C1 segment of cervical spinal cord (tissue), 14 donors: ENCODE measurements at regions not wholly inside any gene's neighbourhood (a gene's known extent, or its start where the extent isn't known, plus 50 kb on each side); places are given as distances from the start of the nearest gene placed in this dataset.

Source experiments
- DNase-seq, 14 donors: peaks; one replicate each; lab custom pipeline; 2025; lab: John Stamatoyannopoulos, UW

GRCh38 chr14:100463937-100464336 lies 123.3 kb downstream of the BEGAIN start:
- no peak for DNase-seq

DNA sequence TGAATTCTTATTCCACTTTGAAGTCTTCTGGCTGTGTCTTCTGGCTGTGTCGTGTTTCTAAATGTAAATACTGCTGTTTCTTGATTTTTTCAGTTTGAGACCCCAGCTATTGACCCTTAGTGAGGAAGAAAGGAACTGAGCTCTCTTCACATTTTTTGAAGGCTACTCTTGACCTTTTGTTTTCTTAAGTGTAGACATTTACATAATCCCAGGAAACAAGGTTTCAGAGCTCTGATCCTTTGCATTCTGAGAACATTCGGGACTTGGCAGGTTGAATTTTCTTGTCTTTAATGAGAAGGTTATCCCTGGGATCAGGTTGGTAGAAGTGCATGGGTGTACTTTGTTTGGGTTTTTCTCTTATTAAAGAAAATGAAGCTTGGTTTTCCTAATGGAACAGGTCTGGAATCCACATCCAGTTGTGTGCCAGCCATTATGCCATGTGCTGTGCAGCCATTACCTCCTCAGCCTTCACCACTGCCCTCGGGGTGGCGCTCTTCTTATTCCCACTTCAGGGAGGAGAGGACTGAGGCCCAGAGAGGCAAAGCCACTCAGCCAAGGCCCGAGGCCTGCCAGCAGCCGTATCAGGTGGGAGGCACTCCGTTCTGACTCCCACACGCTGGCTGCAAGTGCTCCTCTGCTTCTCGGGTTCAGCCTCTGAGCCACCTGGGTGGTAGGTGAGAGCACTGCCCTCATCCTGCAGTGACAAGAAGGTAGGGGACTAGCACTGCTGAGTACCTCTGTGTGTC lies 120.9 kb downstream of the BEGAIN start:
- no peak for DNase-seq

- DNase-seq, result peak in 1 of 14 donors; percentile 72
These were observed 120.0 kb downstream of the BEGAIN start for GRCh38 chr14:100467046-100467750.

DNA sequence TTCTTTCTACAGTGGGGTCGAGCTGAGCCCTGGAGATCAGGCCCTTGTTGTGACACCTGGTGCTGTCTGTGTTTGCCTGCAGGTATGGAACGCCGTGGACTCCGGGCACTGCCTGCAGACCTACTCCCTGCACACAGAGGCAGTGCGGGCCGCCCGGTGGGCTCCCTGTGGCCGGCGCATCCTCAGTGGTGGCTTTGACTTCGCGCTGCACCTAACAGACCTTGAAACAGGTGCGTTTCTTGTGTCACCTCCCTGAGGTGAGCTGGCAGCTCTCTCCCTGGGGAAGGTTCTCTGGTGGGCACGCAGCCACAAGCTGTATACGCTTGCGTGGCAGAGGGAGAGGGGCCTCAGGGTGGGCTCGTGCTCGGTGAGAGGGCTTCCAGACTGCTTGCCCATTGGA lies 119.3 kb downstream of the BEGAIN start:
- no peak for DNase-seq

DNA sequence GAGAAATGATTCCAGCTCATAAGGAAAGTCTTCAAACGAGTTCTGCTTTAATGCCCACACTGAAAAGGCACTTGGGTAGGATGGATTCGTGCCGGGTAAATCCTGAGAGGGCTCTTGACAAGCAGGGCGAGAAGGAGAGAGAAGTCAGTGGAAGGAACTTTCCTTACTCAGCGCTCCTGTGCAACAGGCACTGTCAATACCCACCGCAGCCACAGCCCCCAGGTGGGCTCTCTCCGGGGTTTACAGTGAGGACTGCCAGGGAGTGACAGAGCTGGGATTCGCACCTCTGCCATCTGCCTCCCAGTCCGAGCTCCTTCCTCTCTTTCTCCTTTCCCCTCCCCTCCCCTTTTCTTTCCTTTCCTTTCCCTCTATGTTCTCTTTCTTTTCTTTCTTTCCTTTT lies 118.7 kb downstream of the BEGAIN start:
- DNase-seq, result no peak

DNA sequence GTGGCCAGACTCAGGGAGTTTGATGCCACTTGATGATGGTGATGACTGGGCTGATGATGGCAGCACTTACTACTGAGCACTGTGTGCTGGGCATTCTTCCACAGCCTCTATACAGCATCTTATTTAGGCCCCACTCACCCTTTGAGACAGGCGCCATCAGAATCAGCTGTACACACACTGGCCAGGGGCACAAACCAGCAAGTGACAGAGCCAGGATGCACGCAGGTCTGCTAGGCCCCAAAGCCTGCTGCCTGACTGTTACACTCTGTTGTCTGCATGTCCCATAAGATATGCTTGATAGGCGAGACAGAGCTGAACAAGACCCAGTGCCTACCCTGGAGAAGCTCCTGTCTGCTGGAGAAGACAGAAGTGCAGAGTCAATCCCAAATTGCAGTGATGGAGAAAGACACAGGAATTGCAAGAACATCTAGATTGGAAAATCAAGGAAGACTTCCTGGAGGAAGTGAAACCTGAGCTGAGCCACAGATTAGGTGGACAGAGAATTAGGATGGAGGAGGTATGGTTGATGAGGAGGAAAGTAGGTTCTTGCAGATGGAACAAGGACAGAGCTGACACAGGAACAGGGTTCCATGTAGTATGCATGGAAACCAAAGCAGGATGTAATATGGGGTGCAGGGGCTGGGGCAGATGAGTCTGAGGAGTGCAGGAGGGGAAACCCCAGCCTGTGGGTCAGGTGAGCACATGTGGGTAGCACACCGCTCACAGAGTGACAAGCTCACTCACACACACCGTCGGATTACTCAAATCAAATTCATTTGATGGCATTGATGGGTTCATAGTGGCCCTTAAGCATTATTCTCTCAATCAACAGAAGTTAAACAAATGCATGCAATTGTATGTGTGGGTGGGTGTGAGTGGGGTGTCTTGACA lies 117.3 kb downstream of the BEGAIN start:
- DNase-seq, result no peak

GRCh38 chr14:100470523-100470897 lies 116.7 kb downstream of the BEGAIN start:
- DNase-seq, result no peak

GRCh38 chr14:100471441-100472093 lies 115.7 kb downstream of the BEGAIN start:
- no peak for DNase-seq

GRCh38 chr14:100472094-100472455 lies 115.1 kb downstream of the BEGAIN start:
- no peak for DNase-seq

GRCh38 chr14:100472491-100472890 lies 114.7 kb downstream of the BEGAIN start:
- no peak for DNase-seq

- no peak for DNase-seq
These were observed 114.0 kb downstream of the BEGAIN start for GRCh38 chr14:100473249-100473648.

DNA sequence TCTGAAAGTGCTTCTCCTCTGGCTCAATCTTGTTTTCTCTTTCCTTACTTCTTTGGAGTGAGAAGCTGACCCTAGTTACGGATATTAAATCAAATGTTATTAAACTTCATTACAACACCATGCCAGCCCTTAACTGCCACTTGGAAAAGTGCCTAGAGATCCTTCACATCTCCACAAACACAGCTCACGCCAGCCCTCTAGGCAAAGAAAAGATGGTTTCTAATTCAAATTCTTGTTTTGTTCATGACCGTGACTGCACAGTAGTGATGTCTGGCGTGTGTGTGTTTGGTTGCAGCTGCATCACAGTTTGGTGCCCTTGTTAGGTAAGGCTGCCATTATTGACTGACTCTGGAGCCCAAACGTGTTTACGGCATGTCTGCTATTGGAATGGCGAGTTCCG lies 113.0 kb downstream of the BEGAIN start:
- DNase-seq, result no peak

GRCh38 chr14:100475268-100475667 lies 111.9 kb downstream of the BEGAIN start:
- DNase-seq, result no peak

GRCh38 chr14:100476012-100476822 lies 111.0 kb downstream of the BEGAIN start:
- no peak for DNase-seq

GRCh38 chr14:100484531-100485267 lies 102.5 kb downstream of the BEGAIN start:
- DNase-seq, result no peak

GRCh38 chr14:100486025-100486828 lies 101.0 kb downstream of the BEGAIN start:
- DNase-seq, result no peak
